ENCODE measurements at regions not wholly inside any gene's neighbourhood (a gene's known extent, or its start where the extent isn't known, plus 50 kb on each side); places are given as distances from the start of the nearest gene placed in this dataset.

GRCh38 chr2:133768658-133769435 lies 200.6 kb upstream of the NCKAP5 start:
- TF ChIP-seq CTCF (IDR thresholded peaks at IDR 0.05) (no peak), EZH2 (IDR thresholded peaks at IDR 0.05; ENCODE audit: borderline replicate concordance, insufficient read depth, low read depth, low read length, poor library complexity, severe bottlenecking) (no peak)
